ENCODE measurements at regions not wholly inside any gene's neighbourhood (a gene's known extent, or its start where the extent isn't known, plus 50 kb on each side); places are given as distances from the start of the nearest gene placed in this dataset.

- H3K9me3 ChIP-seq (replicated peaks in 1 of 2; ENCODE audit: control insufficient read depth in 1 of 2, insufficient read depth in 1 of 2, low read length in 2 of 2), result no peaks in the 10 kb centered on the region
- no peaks in the 10 kb centered on the region for H3K36me3 ChIP-seq (replicated peaks in 1 of 2; ENCODE audit: control insufficient read depth in 1 of 2, insufficient read depth in 2 of 2, low read length in 2 of 2)
- no peak overlapping the region for H2AFZ ChIP-seq (ENCODE audit: insufficient read depth, low read depth, low read length, poor library complexity, severe bottlenecking)
- no peak overlapping the region for H3K4me3 ChIP-seq (replicated peaks in 1 of 3; ENCODE audit: low read depth in 2 of 3, low read length in 3 of 3)
- Mint-ChIP-seq H3K27me3 (ENCODE audit: low read depth in 3 of 3) (peaks cover 0 to 3% (median 2%) of the 10 kb centered on the region in 3 donors), H3K4me3 (no peak overlapping the region), H3K27ac (peak overlapping the region in 1 of 7 donors; percentile 60), H3K4me1 (peaks cover 49% of the 10 kb centered on the region), H3K36me3 (no peaks in the 10 kb centered on the region), H3K9me3 (peaks cover 0 to 3% (median 0%) of the 10 kb centered on the region in 7 donors)
- H3K27ac ChIP-seq (ENCODE audit: low read depth in 1 of 2, low read length in 2 of 2), result no peak overlapping the region
- no peaks in the 10 kb centered on the region for H4K20me1 ChIP-seq (ENCODE audit: insufficient read depth, low read length)
- H3K9ac ChIP-seq (ENCODE audit: insufficient read depth, low read length, poor library complexity, severe bottlenecking), result no peak overlapping the region
- no peaks in the 10 kb centered on the region for H3K79me2 ChIP-seq (ENCODE audit: insufficient read depth, low read length)
- no peaks in the 10 kb centered on the region for H3K27me3 ChIP-seq (ENCODE audit: control insufficient read depth in 2 of 2, insufficient read depth in 2 of 2, low read length in 2 of 2)
- peaks cover 27 to 28% of the 10 kb centered on the region in 2 donors for H3K4me1 ChIP-seq (ENCODE audit: control insufficient read depth in 1 of 2, insufficient read depth in 2 of 2, low read length in 2 of 2)
- DNase-seq, result no peak
- no peak overlapping the region for H3K4me2 ChIP-seq (replicated peaks; ENCODE audit: extremely low read depth, low read length, poor library complexity, severe bottlenecking)
- intact Hi-C loops (cut with micrococcal nuclease), result no loop called here
- 97% methylated on average over 18 of the region's 26 CpGs for WGBS (ENCODE audit: insufficient coverage)
- TF ChIP-seq CTCF (IDR thresholded peaks at IDR 0.05), result no peak
These were observed 256.6 kb upstream of the ID2 start for GRCh38 chr2:8424997-8425900.

GRCh38 chr2:8426550-8426949 is 255.3 kb upstream of the ID2 start:
- no peak overlapping the region for H3K27ac ChIP-seq (ENCODE audit: low read depth in 1 of 2, low read length in 2 of 2)
- H3K9me3 Mint-ChIP-seq, result peaks cover 0 to 3% (median 0%) of the 10 kb centered on the region in 7 donors
- no peaks in the 10 kb centered on the region for H3K36me3 ChIP-seq (replicated peaks in 1 of 2; ENCODE audit: control insufficient read depth in 1 of 2, insufficient read depth in 2 of 2, low read length in 2 of 2)
- H3K27me3 Mint-ChIP-seq (ENCODE audit: low read depth in 3 of 3), result peaks cover 0 to 3% (median 2%) of the 10 kb centered on the region in 3 donors
- H3K27ac Mint-ChIP-seq, result no peak overlapping the region
- H2AFZ ChIP-seq (ENCODE audit: insufficient read depth, low read depth, low read length, poor library complexity, severe bottlenecking), result no peak overlapping the region
- H3K36me3 Mint-ChIP-seq, result no peaks in the 10 kb centered on the region
- H3K9me3 ChIP-seq (replicated peaks in 1 of 2; ENCODE audit: control insufficient read depth in 1 of 2, insufficient read depth in 1 of 2, low read length in 2 of 2), result no peaks in the 10 kb centered on the region
- no peak for DNase-seq
- H3K27me3 ChIP-seq (ENCODE audit: control insufficient read depth in 2 of 2, insufficient read depth in 2 of 2, low read length in 2 of 2), result no peaks in the 10 kb centered on the region
- H3K9ac ChIP-seq (ENCODE audit: insufficient read depth, low read length, poor library complexity, severe bottlenecking), result no peak overlapping the region
- no peak overlapping the region for H3K4me2 ChIP-seq (replicated peaks; ENCODE audit: extremely low read depth, low read length, poor library complexity, severe bottlenecking)
- no peak overlapping the region for H3K4me3 ChIP-seq (replicated peaks in 1 of 3; ENCODE audit: low read depth in 2 of 3, low read length in 3 of 3)
- intact Hi-C loops (cut with micrococcal nuclease), result no loop called here
- TF ChIP-seq CTCF (IDR thresholded peaks at IDR 0.05), result no peak
- no peaks in the 10 kb centered on the region for H3K79me2 ChIP-seq (ENCODE audit: insufficient read depth, low read length)
- 71% methylated on average over 4 of the region's 10 CpGs for whole genome bisulfite sequencing (ENCODE audit: insufficient coverage)
- peaks cover 45% of the 10 kb centered on the region for H3K4me1 Mint-ChIP-seq
- peaks cover 21% of the 10 kb centered on the region in 2 donors for H3K4me1 ChIP-seq (ENCODE audit: control insufficient read depth in 1 of 2, insufficient read depth in 2 of 2, low read length in 2 of 2)
- no peaks in the 10 kb centered on the region for H4K20me1 ChIP-seq (ENCODE audit: insufficient read depth, low read length)
- H3K4me3 Mint-ChIP-seq, result peak overlapping the region in 1 of 2 donors; percentile 62

Data from CD14-positive monocyte (primary cell).